HFFc6 (cell line): ENCODE measurements at regions not wholly inside any gene's neighbourhood (a gene's known extent, or its start where the extent isn't known, plus 50 kb on each side); places are given as distances from the start of the nearest gene placed in this dataset.
"Not testable (repeated sequence)": the region's sequence is repeated elsewhere in the genome, so short reads cannot be mapped to it uniquely, and the experiment has no call there.

Experiments used
- DNase-seq: peaks from one replicate; pipeline ENCODE4 v3.0.0-alpha.2; 2018
- H3K27ac Mint-ChIP-seq: 2 replicates; pipeline ENCODE4 v1.8.0; 2020; ENCODE audit warnings: mild to moderate bottlenecking, mixed read lengths
- H3K27me3 Mint-ChIP-seq: 2 replicates; pipeline ENCODE4 v1.8.0; 2021; ENCODE audit warnings: mild to moderate bottlenecking, moderate library complexity, mixed read lengths; ENCODE audit not compliant: insufficient read depth
- H3K36me3 Mint-ChIP-seq: 2 replicates; pipeline ENCODE4 v1.8.0; 2021; ENCODE audit warnings: low read depth, mixed read lengths
- H3K4me1 Mint-ChIP-seq: 2 replicates; pipeline ENCODE4 v1.8.0; 2020; ENCODE audit warnings: low read depth, mixed read lengths
- H3K4me3 Mint-ChIP-seq: 2 replicates; pipeline ENCODE4 v1.8.0; 2020; ENCODE audit warnings: mild to moderate bottlenecking, moderate library complexity, mixed read lengths
- H3K9me3 Mint-ChIP-seq: 2 replicates; pipeline ENCODE4 v1.8.0; 2020; ENCODE audit warnings: mild to moderate bottlenecking, mixed read lengths
- CTCF ChIP-seq: fragments of 200-600 bp; sonication (generic); IDR thresholded peaks from 2 replicates; pipeline ENCODE4 v1.5.0; 2021; ENCODE audit warnings: antibody characterized with exemption, mild to moderate bottlenecking

GRCh38 chr19:21668072-21668773, 99.2 kb downstream of the ZNF100 start:
- H3K36me3 Mint-ChIP-seq, H3K27me3 Mint-ChIP-seq, H3K4me3 Mint-ChIP-seq, H3K4me1 Mint-ChIP-seq, DNase-seq, H3K27ac Mint-ChIP-seq: not testable (repeated sequence)
- peaks cover 57% of the 10 kb centered on the region for H3K9me3 Mint-ChIP-seq

- Mint-ChIP-seq H3K4me1 (no peaks in the 10 kb centered on the region), H3K4me3 (no peak overlapping the region), H3K36me3 (peaks cover 6% of the 10 kb centered on the region; the same call in 1 of the 2 replicates), H3K27ac (no peak overlapping the region), H3K27me3 (no peaks in the 10 kb centered on the region), H3K9me3 (peaks cover 23% of the 10 kb centered on the region)
- TF ChIP-seq CTCF: no peak
- no peak for DNase-seq
These were observed 111.7 kb downstream of the ZNF100 start for GRCh38 chr19:21655540-21656126.

- H3K4me3 Mint-ChIP-seq, H3K27ac Mint-ChIP-seq, H3K27me3 Mint-ChIP-seq, H3K4me1 Mint-ChIP-seq, DNase-seq, H3K36me3 Mint-ChIP-seq: not testable (repeated sequence)
- H3K9me3 Mint-ChIP-seq: peaks cover 51% of the 10 kb centered on the region
These were observed 115.9 kb downstream of the ZNF100 start for GRCh38 chr19:21651478-21651877.

GRCh38 chr19:21638776-21639175, 128.6 kb downstream of the ZNF100 start:
- peaks cover 1% of the 10 kb centered on the region for H3K27me3 Mint-ChIP-seq
- H3K27ac Mint-ChIP-seq: no peak overlapping the region
- H3K4me3 Mint-ChIP-seq: no peak overlapping the region
- no peak for DNase-seq
- no peaks in the 10 kb centered on the region for H3K36me3 Mint-ChIP-seq
- H3K9me3 Mint-ChIP-seq: peaks cover 34% of the 10 kb centered on the region
- no peak for TF ChIP-seq CTCF
- no peaks in the 10 kb centered on the region for H3K4me1 Mint-ChIP-seq

- no peak for TF ChIP-seq CTCF
- peaks cover 58% of the 10 kb centered on the region for H3K9me3 Mint-ChIP-seq
These were observed 121.7 kb downstream of the ZNF429 start for GRCh38 chr19:21626924-21627697.

GRCh38 chr19:21626091-21626490, 120.7 kb downstream of the ZNF429 start:
- no peak overlapping the region for H3K27ac Mint-ChIP-seq
- no peaks in the 10 kb centered on the region for H3K4me1 Mint-ChIP-seq
- TF ChIP-seq CTCF: no peak
- H3K27me3 Mint-ChIP-seq: no peaks in the 10 kb centered on the region; the same call in 1 of the 2 replicates
- no peak overlapping the region for H3K4me3 Mint-ChIP-seq
- no peaks in the 10 kb centered on the region; the same call in 1 of the 2 replicates for H3K36me3 Mint-ChIP-seq
- no peak for DNase-seq
- H3K9me3 Mint-ChIP-seq: peaks cover 63% of the 10 kb centered on the region

More at GRCh38 chr19:21626924-21627697, 121.7 kb downstream of the ZNF429 start:
- Mint-ChIP-seq H3K27ac (no peak overlapping the region), H3K27me3 (no peaks in the 10 kb centered on the region; the same call in 1 of the 2 replicates), H3K4me3 (no peak overlapping the region), H3K4me1 (no peaks in the 10 kb centered on the region), H3K36me3 (no peaks in the 10 kb centered on the region; the same call in 1 of the 2 replicates)
- DNase-seq: no peak
